ENCODE measurements at regions not wholly inside any gene's neighbourhood (a gene's known extent, or its start where the extent isn't known, plus 50 kb on each side); places are given as distances from the start of the nearest gene placed in this dataset.
A peak's percentile ranks its signal among the peaks of the same experiment; 100 is the strongest.

GRCh38 chr12:63424671-63425070 is 243.6 kb downstream of the DPY19L2 start:
- TF ChIP-seq CTCF (IDR thresholded peaks at IDR 0.05; ENCODE audit: low read depth, low read length, missing control alignments), result no peak
- DNase-seq (ENCODE audit: low read depth), result no peak
- no peak overlapping the region for H3K4me3 ChIP-seq (ENCODE audit: low read depth, low read length)

DNA sequence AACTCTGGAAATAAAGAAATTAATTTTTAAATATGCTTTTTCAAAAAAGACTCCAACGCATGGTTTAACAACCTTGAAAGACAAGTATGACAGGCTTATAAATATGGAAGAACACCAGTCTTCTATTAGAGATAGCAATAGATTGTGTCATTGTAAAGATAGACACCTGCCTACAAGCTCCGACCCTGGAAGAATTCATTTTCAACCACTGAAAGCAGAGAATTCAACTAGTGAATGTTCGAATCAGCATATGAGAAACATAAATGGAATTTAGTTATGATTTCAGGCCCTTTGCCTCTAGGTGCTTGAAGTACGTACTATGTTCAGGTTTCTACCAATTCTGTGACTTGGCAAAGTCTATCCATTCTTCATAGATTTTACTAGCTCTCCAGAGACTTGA is 244.5 kb downstream of the DPY19L2 start:
- DNase-seq (ENCODE audit: low read depth), result no peak
- no peak overlapping the region for H3K4me3 ChIP-seq (ENCODE audit: low read depth, low read length)
- TF ChIP-seq CTCF (IDR thresholded peaks at IDR 0.05; ENCODE audit: low read depth, low read length, missing control alignments), result no peak

DNA sequence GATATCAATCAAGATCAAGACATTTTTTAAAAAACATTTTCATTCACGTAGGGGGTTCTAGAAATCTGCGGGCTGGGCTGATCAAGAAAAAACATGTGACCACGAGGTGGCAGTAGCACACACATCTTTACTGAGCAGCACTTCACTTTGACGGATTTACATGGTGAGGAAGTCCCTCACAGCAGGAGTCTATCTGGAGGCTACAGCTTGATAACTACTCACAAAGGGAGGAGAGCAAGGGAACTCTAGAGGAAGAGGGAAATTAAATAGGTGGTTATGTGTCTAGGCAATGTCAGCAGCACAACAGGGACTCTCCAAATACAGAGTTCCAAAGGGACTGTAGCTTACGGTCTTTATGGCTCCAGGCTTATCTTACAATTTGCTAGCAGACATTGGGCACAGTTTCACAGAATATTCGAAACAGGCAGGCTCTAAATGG is 248.1 kb downstream of the DPY19L2 start:
- DNase-seq (ENCODE audit: low read depth), result peak; percentile 19

GRCh38 chr12:63419154-63419553 is 249.1 kb downstream of the DPY19L2 start:
- TF ChIP-seq CTCF (IDR thresholded peaks at IDR 0.05; ENCODE audit: low read depth, low read length, missing control alignments), result no peak
- H3K4me3 ChIP-seq (ENCODE audit: low read depth, low read length), result no peak overlapping the region
- DNase-seq (ENCODE audit: low read depth), result no peak

More for the DNA sequence above, 248.1 kb downstream of the DPY19L2 start:
- peak; percentile 64 for TF ChIP-seq CTCF (IDR thresholded peaks at IDR 0.05; ENCODE audit: low read depth, low read length, missing control alignments)
- no peak overlapping the region for H3K4me3 ChIP-seq (ENCODE audit: low read depth, low read length)

DNA sequence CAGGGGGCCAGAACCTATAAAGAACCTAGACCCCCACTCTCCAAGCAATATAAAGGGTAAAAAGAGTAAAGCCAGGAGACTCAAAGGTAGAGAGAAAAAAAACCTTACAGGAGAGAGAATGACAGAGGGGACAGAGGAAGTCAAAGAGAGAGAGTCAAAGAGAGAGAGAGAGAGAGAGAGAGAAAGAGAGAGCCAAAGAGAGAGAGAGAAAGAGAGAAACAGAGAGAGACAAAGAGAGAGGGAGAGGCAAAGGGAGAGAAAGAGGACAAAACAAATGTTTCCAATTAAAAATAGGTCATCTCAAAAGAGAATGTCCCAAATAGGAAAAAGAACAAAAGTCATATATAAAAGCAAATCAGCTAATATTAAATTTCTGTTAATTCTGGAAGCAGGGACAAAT is 251.5 kb downstream of the DPY19L2 start:
- no peak overlapping the region for H3K4me3 ChIP-seq (ENCODE audit: low read depth, low read length)

GRCh38 chr12:63415357-63415756 is 252.9 kb downstream of the DPY19L2 start:
- DNase-seq (ENCODE audit: low read depth), result no peak
- no peak for TF ChIP-seq CTCF (IDR thresholded peaks at IDR 0.05; ENCODE audit: low read depth, low read length, missing control alignments)
- no peak overlapping the region for H3K4me3 ChIP-seq (ENCODE audit: low read depth, low read length)

More for the DNA sequence above, 251.5 kb downstream of the DPY19L2 start:
- no peak for TF ChIP-seq CTCF (IDR thresholded peaks at IDR 0.05; ENCODE audit: low read depth, low read length, missing control alignments)
- DNase-seq (ENCODE audit: low read depth), result no peak

- no peak for DNase-seq (ENCODE audit: low read depth)
- no peak overlapping the region for H3K4me3 ChIP-seq (ENCODE audit: low read depth, low read length)
- no peak for TF ChIP-seq CTCF (IDR thresholded peaks at IDR 0.05; ENCODE audit: low read depth, low read length, missing control alignments)
Observed at GRCh38 chr12:63410197-63410596, 258.1 kb downstream of the DPY19L2 start.
